SK-N-SH (cell line): ENCODE measurements at regions not wholly inside any gene's neighbourhood (a gene's known extent, or its start where the extent isn't known, plus 50 kb on each side); places are given as distances from the start of the nearest gene placed in this dataset.

Experiments used
- CTCF ChIA-PET: fragments of 300-600, 350-600 bp; formaldehyde crosslinking; extraction: SDS; loops from one replicate; lab custom pipeline; 2021; lab: Yijun Ruan, JAX
- POLR2A ChIA-PET: fragments of 350-600 bp; sonication (Branson Sonifier 250); formaldehyde crosslinking; extraction: SDS; loops from one replicate; lab custom pipeline; 2020; ENCODE audit warnings: antibody characterized with exemption, inconsistent platforms; lab: Yijun Ruan, JAX
- DNase-seq: peaks from one replicate; pipeline ENCODE4 v3.0.0; 2012
- H2AFZ ChIP-seq: fragments of 200-600 bp; sonication (generic); 2 replicates; pipeline ENCODE4 v1.8.1; 2016; ENCODE audit warnings: antibody characterized with exemption, mild to moderate bottlenecking, low read depth
- H3F3A ChIP-seq: fragments of 200-600 bp; sonication (generic); replicated peaks from 2 replicates; pipeline ENCODE3; 2016; ENCODE audit warnings: antibody characterized with exemption, mild to moderate bottlenecking; ENCODE audit not compliant: insufficient read depth
- H3K27ac ChIP-seq, 2 experiments: fragments of 200-500 bp in 1 of 2; fragments of 200-600 bp in 1 of 2; sonication (Bioruptor generic) in 1 of 2; sonication (generic), shearing (Covaris generic) in 1 of 2; 2 replicates each; pipeline versions ENCODE4 v1.5.1 to v1.6.1; 2014 to 2016; ENCODE audit warnings: low read depth in 2 of 2, inconsistent platforms in 1 of 2, low read length in 1 of 2, mild to moderate bottlenecking in 1 of 2, mixed read lengths in 1 of 2
- H3K27me3 ChIP-seq: fragments of 200-600 bp; sonication (generic), shearing (Covaris generic); 2 replicates; pipeline ENCODE4 v1.6.1; 2016; ENCODE audit warnings: mixed run types; ENCODE audit not compliant: insufficient read depth
- H3K36me3 ChIP-seq, 2 experiments: fragments of 200-500 bp in 1 of 2; fragments of 200-600 bp in 1 of 2; sonication (Bioruptor generic) in 1 of 2; sonication (generic) in 1 of 2; replicated peaks in 1 of 2; 2 replicates each; pipeline versions ENCODE3 to v1.5.1; 2014 to 2016; ENCODE audit warnings: low read length in 1 of 2, mild to moderate bottlenecking in 1 of 2; ENCODE audit not compliant: insufficient read depth in 2 of 2, control insufficient read depth in 1 of 2
- H3K4me1 ChIP-seq, 2 experiments: fragments of 200-500 bp in 1 of 2; fragments of 200-600 bp in 1 of 2; sonication (Bioruptor generic) in 1 of 2; sonication (generic), shearing (Covaris generic) in 1 of 2; 2 replicates each; pipeline versions ENCODE4 v1.5.1 to v1.6.1; 2014 to 2016; ENCODE audit warnings: low read depth in 1 of 2, low read length in 1 of 2, mixed run types in 1 of 2; ENCODE audit not compliant: insufficient read depth in 2 of 2, control insufficient read depth in 1 of 2
- H3K4me2 ChIP-seq: fragments of 200-600 bp; sonication (generic), shearing (Covaris generic); 2 replicates; pipeline ENCODE4 v1.6.1; 2017; ENCODE audit warnings: mixed run types
- H3K4me3 ChIP-seq, 2 experiments: fragments of 200-500 bp in 1 of 2; fragments of 200-600 bp in 1 of 2; sonication (Bioruptor generic) in 1 of 2; sonication (generic), shearing (Covaris generic) in 1 of 2; 2 replicates each; pipeline versions ENCODE4 v1.5.1 to v1.8.1; 2014 to 2016; ENCODE audit warnings: low read depth in 2 of 2, inconsistent platforms in 1 of 2, low read length in 1 of 2, mild to moderate bottlenecking in 1 of 2, mixed read lengths in 1 of 2, moderate library complexity in 1 of 2
- H3K79me2 ChIP-seq: fragments of 200-600 bp; sonication (generic); 2 replicates; pipeline ENCODE4 v1.8.1; 2017; ENCODE audit warnings: mild to moderate bottlenecking; ENCODE audit not compliant: insufficient read depth
- H3K9ac ChIP-seq: fragments of 200-600 bp; sonication (generic); 2 replicates; pipeline ENCODE4 v1.6.1; 2017; ENCODE audit warnings: mixed run types
- H3K9me2 ChIP-seq: fragments of 200-600 bp; sonication (generic); 2 replicates; pipeline ENCODE4 v1.6.1; 2017; ENCODE audit warnings: mixed run types
- H3K9me3 ChIP-seq: fragments of 200-600 bp; sonication (generic); 2 replicates; pipeline ENCODE4 v1.6.1; 2017; ENCODE audit warnings: mixed run types, mild to moderate bottlenecking, moderate library complexity
- H4K20me1 ChIP-seq: fragments of 200-600 bp; sonication (generic); 2 replicates; pipeline ENCODE4 v1.6.1; 2017; ENCODE audit warnings: mild to moderate bottlenecking, mixed run types; ENCODE audit not compliant: insufficient read depth
- CHD2 ChIP-seq: fragments of 150-350 bp; IDR thresholded peaks from 2 replicates; pipeline ENCODE4 v1.6.1; 2018; ENCODE audit warnings: low read length; ENCODE audit not compliant: partially characterized antibody
- ELF1 ChIP-seq: IDR thresholded peaks from 2 replicates; pipeline ENCODE4 v1.4.0; 2012
- FOSL2 ChIP-seq: IDR thresholded peaks from 2 replicates; pipeline ENCODE4 v1.4.0; 2012; ENCODE audit warnings: low read depth, mild to moderate bottlenecking, moderate library complexity, borderline replicate concordance
- GATA2 ChIP-seq: sonication (generic); formaldehyde crosslinking; IDR thresholded peaks from 2 replicates; pipeline ENCODE4 v1.5.0; 2020; ENCODE audit warnings: mild to moderate bottlenecking, missing genetic modification reagents
- IRF3 ChIP-seq: fragments of 150-350 bp; IDR thresholded peaks from 2 replicates; pipeline ENCODE4 v1.6.1; 2016; ENCODE audit warnings: mild to moderate bottlenecking, low read depth, low read length
- JUND ChIP-seq: IDR thresholded peaks from 2 replicates; pipeline ENCODE4 v1.4.0; 2012
- POLR2AphosphoS5 ChIP-seq: IDR thresholded peaks from 2 replicates; pipeline ENCODE4 v1.6.1; 2012; ENCODE audit warnings: low read depth, low read length
- RAD21 ChIP-seq: IDR thresholded peaks from 2 replicates; pipeline ENCODE4 v1.6.1; 2012; ENCODE audit warnings: mild to moderate bottlenecking, low read length
- RCOR1 ChIP-seq: fragments of 150-350 bp; IDR thresholded peaks from 2 replicates; pipeline ENCODE4 v1.6.1; 2017; ENCODE audit warnings: antibody characterized with exemption, low read length
- REST ChIP-seq: IDR thresholded peaks from 2 replicates; pipeline ENCODE4 v1.6.1; 2012; ENCODE audit warnings: mild to moderate bottlenecking, low read depth, low read length, moderate library complexity
- RXRA ChIP-seq: IDR thresholded peaks from 2 replicates; pipeline ENCODE4 v1.4.0; 2012; ENCODE audit warnings: low read depth, mild to moderate bottlenecking, borderline replicate concordance
- SMC3 ChIP-seq: IDR thresholded peaks from 2 replicates; pipeline ENCODE4 v1.6.1; 2012; ENCODE audit warnings: low read depth, low read length, improper control_type of control experiment
- TEAD4 ChIP-seq: IDR thresholded peaks from 2 replicates; pipeline ENCODE4 v1.4.0; 2012; ENCODE audit warnings: mild to moderate bottlenecking, borderline replicate concordance; ENCODE audit not compliant: insufficient read depth
- USF1 ChIP-seq: IDR thresholded peaks from 2 replicates; pipeline ENCODE4 v1.4.0; 2012; ENCODE audit warnings: low read depth, borderline replicate concordance
- WGBS: methylation state at CpG from one replicate; pipeline ENCODE4 v1.1.6; 2017; ENCODE audit warnings: low lambda C conversion rate; 5-methylcytosine and 5-hydroxymethylcytosine counted together
- TF ChIP-seq, protein P1 (sequence below): fragments of 150-350 bp; IDR thresholded peaks from 2 replicates; pipeline ENCODE4 v1.6.1; 2017; ENCODE audit warnings: antibody characterized with exemption, low read length, low read depth, borderline replicate concordance
- TF ChIP-seq, protein P2 (sequence below): IDR thresholded peaks from 2 replicates; pipeline ENCODE4 v1.4.0; 2012; ENCODE audit warnings: low read depth

GRCh38 chr17:55962951-55963401, 190.3 kb upstream of the ANKFN1 start:
- Histone ChIP-seq H4K20me1 (no peaks in the 10 kb centered on the region), H3K36me3 (no peaks in the 10 kb centered on the region), H3K4me2 (no peak overlapping the region), H3K27ac (no peak overlapping the region), H3K4me3 (no peak overlapping the region), H3K4me1 (no peaks in the 10 kb centered on the region), H2AFZ (no peak overlapping the region), H3K79me2 (no peaks in the 10 kb centered on the region), H3K9me3 (no peaks in the 10 kb centered on the region), H3K9ac (no peak overlapping the region), H3K9me2 (no peaks in the 10 kb centered on the region), H3K27me3 (no peaks in the 10 kb centered on the region), H3F3A (no peaks in the 10 kb centered on the region)
- ChIA-PET POLR2A (no interaction called here), CTCF (no interaction called here)
- DNase-seq: no peak
- TF ChIP-seq GATA2 (CRISPR knock-in tag): no peak
- TF ChIP-seq RCOR1: no peak
- TF ChIP-seq IRF3: no peak
- TF ChIP-seq, protein P1, sequence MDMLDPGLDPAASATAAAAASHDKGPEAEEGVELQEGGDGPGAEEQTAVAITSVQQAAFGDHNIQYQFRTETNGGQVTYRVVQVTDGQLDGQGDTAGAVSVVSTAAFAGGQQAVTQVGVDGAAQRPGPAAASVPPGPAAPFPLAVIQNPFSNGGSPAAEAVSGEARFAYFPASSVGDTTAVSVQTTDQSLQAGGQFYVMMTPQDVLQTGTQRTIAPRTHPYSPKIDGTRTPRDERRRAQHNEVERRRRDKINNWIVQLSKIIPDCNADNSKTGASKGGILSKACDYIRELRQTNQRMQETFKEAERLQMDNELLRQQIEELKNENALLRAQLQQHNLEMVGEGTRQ: no peak
- TF ChIP-seq TEAD4: no peak
- TF ChIP-seq POLR2AphosphoS5: no peak
- no peak for TF ChIP-seq RXRA
- TF ChIP-seq JUND: no peak
- TF ChIP-seq FOSL2: no peak
- TF ChIP-seq RAD21: no peak
- TF ChIP-seq REST: no peak
- no peak for TF ChIP-seq SMC3
- no peak for TF ChIP-seq USF1
- TF ChIP-seq ELF1: no peak
- TF ChIP-seq, protein P2, sequence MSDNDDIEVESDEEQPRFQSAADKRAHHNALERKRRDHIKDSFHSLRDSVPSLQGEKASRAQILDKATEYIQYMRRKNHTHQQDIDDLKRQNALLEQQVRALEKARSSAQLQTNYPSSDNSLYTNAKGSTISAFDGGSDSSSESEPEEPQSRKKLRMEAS: no peak
- no peak for TF ChIP-seq CHD2
- 8% methylated on average over 6 of the region's 6 CpGs for WGBS
